GM18909 (cell line): ENCODE measurements at regions not wholly inside any gene's neighbourhood (a gene's known extent, or its start where the extent isn't known, plus 50 kb on each side); places are given as distances from the start of the nearest gene placed in this dataset.

ENCODE experiments used
- ATAC-seq: cut with Tn5 transposase; IDR thresholded peaks from one replicate; pipeline ENCODE4 v1.9.1; 2021; ENCODE audit warnings: mild to moderate bottlenecking; ENCODE audit not compliant: unreplicated experiment, poor library complexity

- ATAC-seq = no peak
These were observed 165.1 kb upstream of the NABP1 start for GRCh38 chr2:191512874-191513273.

GRCh38 chr2:191514613-191515012 is 163.3 kb upstream of the NABP1 start:
- no peak for ATAC-seq

GRCh38 chr2:191515551-191515950 is 162.4 kb upstream of the NABP1 start:
- no peak for ATAC-seq

- ATAC-seq = no peak
These were observed 161.7 kb upstream of the NABP1 start for GRCh38 chr2:191516260-191516659.

GRCh38 chr2:191521608-191522208 is 156.2 kb upstream of the NABP1 start:
- ATAC-seq = no peak

GRCh38 chr2:191522478-191523120 is 155.3 kb upstream of the NABP1 start:
- no peak for ATAC-seq

GRCh38 chr2:191526091-191526490 is 151.8 kb upstream of the NABP1 start:
- ATAC-seq = no peak

- ATAC-seq = no peak
These were observed 151.4 kb upstream of the NABP1 start for GRCh38 chr2:191526536-191526935.

GRCh38 chr2:191526953-191527556 is 150.9 kb upstream of the NABP1 start:
- no peak for ATAC-seq

GRCh38 chr2:191530618-191531017 is 147.3 kb upstream of the NABP1 start:
- no peak for ATAC-seq

GRCh38 chr2:191533693-191534180 is 144.2 kb upstream of the NABP1 start:
- ATAC-seq = no peak

GRCh38 chr2:191537921-191538320 is 140.0 kb upstream of the NABP1 start:
- no peak for ATAC-seq

GRCh38 chr2:191538334-191538903 is 139.5 kb upstream of the NABP1 start:
- ATAC-seq = no peak

- no peak for ATAC-seq
These were observed 138.9 kb upstream of the NABP1 start for GRCh38 chr2:191539068-191539467.

GRCh38 chr2:191540681-191541080 is 137.3 kb upstream of the NABP1 start:
- no peak for ATAC-seq

- ATAC-seq = no peak
These were observed 134.2 kb upstream of the NABP1 start for GRCh38 chr2:191543708-191544107.

- ATAC-seq = no peak
These were observed 133.4 kb upstream of the NABP1 start for GRCh38 chr2:191544461-191545062.

GRCh38 chr2:191545361-191545760 is 132.6 kb upstream of the NABP1 start:
- ATAC-seq = no peak

GRCh38 chr2:191552066-191552465 is 125.9 kb upstream of the NABP1 start:
- ATAC-seq = no peak

GRCh38 chr2:191554240-191554639 is 123.7 kb upstream of the NABP1 start:
- no peak for ATAC-seq
